HG03196 (cell line): ENCODE measurements at regions not wholly inside any gene's neighbourhood (a gene's known extent, or its start where the extent isn't known, plus 50 kb on each side); places are given as distances from the start of the nearest gene placed in this dataset.
"Not testable (repeated sequence)": the region's sequence is repeated elsewhere in the genome, so short reads cannot be mapped to it uniquely, and the experiment has no call there.

Experiments
- ATAC-seq: cut with Tn5 transposase; IDR thresholded peaks from one replicate; pipeline ENCODE4 v1.9.1; 2021; ENCODE audit not compliant: unreplicated experiment

DNA sequence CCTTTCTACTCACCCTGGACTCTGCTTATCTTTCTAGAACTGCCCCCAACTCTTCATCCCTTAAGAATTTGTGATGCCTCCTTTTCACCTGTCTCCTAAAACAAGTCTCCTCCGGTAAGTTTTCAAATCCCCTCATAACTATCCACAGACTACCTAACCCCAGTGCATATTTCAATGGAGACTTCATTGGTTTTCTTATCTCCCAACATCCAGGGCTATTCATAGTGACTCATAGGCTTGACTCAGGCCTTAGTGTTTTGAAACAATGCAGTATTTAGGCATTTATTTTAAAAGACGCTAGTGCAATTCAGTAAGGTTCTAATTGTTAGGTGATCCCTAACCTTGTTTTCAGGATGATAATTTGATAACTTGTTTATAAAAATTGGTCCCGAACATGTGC lies 399.2 kb downstream of the CPS1 start:
- ATAC-seq = no peak

DNA sequence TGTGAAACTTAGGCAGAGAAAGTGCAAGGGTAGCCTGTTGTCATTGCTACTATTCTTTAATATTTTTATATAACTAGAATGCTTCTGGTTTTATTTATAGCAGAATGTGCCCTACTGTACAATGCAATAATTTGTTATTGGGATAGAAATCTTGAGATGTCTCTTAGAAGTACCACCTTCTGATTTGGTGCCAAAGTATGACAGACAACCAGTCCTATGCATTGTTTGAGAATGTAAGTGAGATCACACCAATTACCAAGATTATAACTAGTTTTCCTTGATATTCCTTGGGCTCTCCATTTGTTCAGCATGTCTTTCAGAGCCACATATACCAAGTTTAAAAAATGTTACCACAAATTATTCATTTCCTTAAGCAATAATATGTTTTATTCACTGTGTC lies 399.7 kb downstream of the CPS1 start:
- ATAC-seq = no peak

DNA sequence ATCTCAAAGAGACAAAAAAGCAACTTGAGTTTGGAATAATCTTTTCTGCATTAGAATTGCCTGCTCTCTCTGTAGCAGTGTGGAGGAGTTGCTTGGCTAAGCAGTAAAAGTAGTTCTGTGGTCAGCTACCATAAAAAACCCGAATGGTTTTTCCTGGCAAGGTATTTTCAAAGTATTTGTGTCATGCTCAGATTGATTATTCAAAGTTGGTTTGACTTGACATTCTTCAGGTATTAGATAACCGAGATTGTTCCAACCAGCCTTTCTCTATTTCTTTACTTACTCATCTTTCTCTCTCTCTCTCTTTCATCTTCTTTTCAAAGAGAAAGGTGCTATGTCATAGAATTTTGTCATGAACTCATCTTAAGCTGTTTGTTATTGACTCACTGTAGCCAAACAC lies 404.9 kb downstream of the CPS1 start:
- ATAC-seq = no peak

DNA sequence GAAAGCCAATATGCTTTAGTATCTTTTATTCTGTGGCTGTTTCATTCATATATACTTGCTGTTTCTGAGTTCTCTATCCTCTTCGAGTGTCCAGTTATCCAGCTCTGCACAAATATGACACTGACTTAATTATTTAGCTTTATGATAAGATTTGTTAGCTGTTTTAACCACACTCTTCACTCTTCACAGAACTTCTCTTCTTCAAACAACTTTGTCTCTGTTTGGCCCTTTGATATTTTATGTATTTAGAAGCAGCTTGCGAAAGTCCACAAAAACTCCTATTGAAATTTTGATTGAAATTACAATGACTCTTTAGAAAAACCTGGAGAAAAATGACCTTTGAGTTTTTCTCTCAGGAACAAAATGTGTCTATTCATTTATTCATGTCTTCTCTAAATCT lies 407.0 kb downstream of the CPS1 start:
- no peak for ATAC-seq

DNA sequence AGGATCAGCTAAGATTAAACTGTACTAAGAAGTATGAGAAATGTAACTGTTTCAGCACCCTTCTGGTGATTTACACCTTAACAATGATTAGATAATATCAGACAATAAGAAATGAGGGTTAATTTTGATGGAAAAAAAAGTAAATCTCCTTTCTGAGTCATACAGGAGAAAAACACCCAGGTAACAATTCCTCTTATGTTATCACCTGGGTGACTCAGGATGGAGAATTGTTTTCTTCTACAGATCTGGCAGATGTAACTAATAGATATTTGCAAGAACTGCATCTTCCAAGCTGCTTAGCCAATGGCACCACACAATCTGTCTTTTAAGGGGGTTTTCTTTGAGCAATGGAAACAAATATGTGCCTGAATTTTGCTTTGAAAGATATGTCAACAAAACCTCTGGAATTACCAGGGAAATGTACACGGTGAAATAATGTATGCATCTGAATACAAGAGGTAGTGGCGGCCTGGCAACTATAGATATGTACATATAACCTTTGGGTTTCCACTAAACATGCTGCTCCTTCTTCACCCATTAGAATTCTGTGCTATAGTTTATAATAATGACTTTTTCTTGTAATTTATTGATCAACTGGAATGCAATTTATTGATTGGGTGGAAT lies 407.9 kb downstream of the CPS1 start:
- ATAC-seq = no peak

DNA sequence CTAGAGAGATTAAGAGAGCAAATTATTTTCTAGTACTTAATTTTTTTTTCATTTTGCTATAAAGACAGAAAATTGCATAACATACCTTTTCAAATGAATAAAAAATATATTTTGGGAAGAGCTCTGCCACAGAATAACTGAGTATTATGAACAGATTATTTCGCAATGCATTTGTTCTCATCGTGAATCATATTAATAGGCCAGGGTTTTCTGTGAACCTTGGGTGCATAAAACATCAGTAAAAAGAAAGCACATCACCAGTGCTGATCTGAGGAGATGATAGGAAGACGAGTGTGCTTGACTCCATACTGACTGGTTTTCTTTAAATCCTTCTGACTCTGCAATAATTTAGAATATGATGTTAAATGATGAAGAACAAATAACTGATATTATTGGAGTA lies 409.1 kb downstream of the CPS1 start:
- no peak for ATAC-seq

DNA sequence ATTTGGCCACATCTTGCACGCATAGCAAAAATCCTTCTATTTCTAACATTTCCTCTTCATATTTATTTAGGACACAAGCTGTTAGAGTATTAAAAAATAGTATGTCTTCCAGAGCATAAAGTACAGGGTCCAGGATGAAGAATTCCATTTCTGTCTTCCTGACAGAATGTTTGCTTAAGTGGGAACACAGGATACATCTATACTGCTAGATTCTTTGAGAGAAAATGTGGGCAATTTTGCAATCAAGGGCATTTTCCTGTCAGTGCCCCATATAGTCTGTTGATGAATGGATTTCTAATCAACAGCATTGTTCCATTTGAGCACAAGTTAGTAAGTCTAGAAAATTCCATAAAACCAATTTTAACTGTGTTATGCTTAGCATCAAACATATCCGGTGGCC lies 409.9 kb downstream of the CPS1 start:
- ATAC-seq = no peak

DNA sequence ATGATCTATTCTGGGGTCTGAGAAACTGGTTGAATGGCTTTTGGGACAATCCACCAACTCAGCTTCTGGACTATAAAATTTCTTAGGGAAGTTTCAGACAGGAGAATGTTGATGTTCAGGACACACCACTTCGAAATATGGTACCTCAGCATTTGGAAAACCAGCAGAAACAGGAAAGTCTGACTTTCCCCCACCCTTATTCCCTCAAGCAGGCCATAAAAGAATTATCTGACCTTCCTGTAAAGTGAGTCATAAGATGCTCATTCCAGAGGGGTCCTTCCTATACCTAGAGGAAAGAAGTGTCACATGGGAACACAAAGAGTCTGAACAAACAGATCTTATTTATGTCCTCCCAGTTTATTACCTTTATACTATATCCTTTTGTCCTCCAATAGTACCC lies 415.0 kb downstream of the CPS1 start:
- ATAC-seq = no peak

DNA sequence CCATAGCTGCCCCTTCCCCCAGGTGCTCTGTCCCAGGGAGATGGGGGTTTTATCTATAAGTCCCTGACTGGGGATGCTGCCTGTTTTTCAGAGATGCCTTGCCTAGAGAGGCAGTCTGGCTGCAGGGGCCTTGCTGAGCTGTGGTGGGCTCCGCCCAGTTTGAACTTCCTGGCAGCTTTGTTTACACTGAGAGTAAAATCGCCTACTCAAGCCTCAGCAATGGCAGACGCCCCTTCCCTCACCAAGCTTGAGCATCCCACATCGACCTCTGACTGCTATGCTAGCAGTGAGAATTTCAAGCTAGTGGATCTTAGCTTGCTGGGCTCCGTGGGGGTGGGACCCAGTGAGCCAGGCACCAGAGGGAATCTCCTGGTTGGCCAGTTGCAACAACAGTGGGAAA lies 430.4 kb downstream of the CPS1 start:
- not testable (repeated sequence) for ATAC-seq

DNA sequence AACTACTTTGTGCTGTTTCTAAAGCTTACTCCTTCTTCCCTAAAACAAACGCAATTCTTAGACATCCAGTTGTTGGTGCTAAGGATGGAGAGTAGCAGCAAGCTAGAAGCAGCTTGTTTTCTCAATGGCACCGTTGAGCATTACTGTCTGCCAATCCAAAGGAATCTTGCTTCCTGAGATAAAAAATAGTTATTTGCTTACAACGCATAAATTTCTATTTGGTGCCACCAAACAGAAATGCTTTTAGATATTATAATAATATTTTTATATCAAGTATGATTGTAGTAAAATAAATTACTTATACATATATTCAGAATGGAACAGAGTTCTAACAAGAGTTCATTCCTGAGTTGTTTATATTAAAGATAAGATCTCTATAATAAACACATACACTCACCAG lies 434.7 kb downstream of the CPS1 start:
- no peak for ATAC-seq

DNA sequence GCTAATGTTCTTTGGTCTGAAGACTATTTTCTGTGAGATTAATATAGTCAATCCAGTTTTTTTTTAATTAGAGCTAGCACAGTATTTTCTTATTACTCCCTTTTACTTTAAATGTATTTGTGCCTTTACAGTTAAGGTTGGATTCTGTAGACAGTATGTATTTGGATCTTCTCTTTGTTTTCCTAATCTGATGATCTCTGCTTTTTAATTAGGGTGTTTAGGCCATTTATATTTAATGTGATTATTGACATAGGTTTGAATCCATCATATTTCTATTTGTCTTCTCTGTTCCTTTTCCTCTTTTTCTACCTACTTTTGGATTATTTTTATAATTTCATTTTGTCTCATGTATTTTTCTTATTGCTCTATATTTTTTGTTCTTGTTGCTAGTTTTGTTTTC lies 437.7 kb downstream of the CPS1 start:
- ATAC-seq = no peak

DNA sequence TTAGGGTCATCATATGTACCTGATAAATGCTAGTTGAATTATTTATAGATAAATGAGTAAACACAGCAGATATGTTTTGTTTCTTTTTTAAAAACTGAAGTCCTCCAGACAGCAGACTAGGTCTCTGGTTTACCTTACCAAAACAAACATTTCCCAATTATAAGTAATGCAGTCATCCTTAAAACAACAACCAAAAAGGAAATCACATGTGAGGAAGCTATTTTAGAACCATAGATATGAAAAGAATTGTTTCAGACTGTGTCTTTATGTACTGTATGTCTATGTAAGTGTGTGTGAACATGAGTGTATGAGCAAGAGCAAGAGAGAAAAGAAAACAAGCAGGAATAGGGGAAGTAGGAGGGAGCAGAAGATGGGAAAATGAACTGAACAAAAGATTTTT lies 441.0 kb downstream of the CPS1 start:
- no peak for ATAC-seq

DNA sequence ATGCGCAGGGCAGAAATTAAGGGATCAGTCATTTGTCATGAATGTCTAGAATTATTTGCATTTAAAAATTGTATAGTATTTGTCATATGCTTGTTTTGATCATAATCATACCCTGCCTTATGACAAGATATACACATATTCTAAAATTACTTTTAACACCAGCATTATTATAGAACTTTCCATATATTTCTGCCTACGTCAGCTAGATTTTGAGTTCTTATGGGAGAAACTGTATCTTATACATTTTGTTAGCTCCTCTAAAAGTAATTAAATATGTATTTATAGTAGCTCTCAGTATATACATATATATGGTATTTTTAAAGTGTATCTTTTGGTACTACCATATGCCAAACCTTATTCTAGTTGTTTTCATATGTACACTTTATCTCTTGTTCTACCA lies 441.9 kb downstream of the CPS1 start:
- ATAC-seq = no peak

DNA sequence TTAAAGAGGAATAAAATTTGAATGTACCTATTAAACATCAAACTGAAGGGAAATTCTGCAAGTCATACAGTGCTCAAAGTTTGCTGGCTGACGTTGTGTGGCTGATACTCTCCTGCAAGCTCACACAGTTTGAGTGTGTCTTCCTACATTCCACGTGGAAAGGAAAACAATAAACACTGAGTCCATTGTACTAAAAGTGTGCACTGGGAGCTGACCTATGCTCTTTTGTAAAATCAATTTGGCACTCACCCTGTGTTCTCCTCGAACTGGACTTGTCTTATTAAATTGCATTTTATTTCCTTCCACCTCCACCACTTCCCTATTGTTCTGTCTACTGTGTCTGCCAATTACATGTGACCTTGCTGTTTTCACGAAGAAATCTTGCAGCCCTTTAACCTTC lies 458.0 kb downstream of the CPS1 start:
- no peak for ATAC-seq

DNA sequence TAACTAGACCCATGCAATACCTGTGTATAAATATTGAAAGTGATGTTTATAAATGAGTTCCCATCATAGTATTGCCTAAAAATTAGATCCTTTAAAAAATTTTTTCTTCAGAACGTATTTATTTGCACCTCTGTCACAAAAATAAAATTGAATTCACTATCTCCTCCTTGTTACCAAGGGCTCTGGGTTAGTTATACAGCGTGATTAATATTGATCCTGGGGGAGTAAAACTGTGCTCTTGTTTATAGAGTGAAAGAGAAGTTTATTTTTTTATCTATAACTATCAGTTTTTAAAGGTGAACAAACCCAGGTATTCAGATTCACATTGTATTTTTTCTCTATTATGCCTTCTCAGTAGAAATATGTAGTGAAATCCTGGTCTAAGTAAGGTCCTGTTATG lies 458.5 kb downstream of the CPS1 start:
- ATAC-seq = no peak

DNA sequence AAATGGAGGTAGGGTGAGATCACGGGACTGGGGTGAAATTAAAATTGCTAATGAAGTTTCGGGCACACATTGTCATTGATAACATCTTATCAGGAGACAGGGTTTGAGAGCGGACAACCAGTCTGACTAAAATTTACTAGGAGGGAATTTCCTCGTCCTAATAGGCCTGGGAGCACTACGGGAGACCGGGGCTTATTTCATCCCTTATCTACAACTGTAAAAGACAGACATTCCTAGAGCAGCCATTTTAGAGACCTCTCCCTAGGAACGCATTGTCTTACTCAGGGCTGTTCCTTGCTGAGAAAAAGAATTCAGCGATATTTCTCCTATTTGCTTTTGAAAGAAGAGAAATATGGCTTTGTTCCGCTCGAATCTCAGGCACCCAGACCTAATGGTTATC lies 468.7 kb downstream of the CPS1 start:
- not testable (repeated sequence) for ATAC-seq

DNA sequence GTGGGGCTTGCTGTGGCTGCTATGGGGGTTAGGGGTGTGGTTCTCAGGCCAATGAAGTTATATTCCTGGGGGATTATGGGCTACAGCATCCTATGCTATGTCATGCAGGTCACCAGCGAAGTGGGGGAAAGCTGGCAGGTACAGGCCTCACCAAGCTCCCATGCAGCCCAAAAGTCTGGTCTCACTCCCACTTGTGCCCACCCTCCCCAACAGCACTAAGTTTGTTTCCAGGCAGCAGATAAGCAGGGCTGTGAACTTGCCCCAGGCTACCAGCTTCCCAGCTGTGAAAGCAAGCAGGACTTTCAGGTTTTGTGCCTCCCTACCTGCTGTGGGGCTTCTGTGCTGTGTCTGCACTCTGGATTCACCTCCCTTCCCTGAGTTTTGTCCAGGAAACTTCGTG lies 469.7 kb downstream of the CPS1 start:
- no peak for ATAC-seq

DNA sequence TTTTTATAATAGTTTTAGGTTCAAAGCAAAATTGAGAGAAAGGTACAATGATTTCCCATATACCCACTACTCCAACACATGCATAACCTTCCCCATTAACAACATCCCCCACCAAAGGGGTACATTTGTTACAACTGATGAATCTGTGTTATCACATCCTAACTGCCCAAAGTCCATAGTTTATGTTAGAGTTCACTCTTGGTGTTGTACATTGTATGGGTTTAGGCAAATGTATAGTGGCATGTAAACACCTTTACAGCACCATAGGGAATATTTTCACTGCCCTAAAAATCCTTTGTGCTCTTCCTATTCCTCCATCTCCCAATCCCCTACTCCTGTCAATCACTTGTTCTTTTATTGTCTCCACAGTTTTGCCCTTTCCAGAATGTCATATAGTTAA lies 471.6 kb downstream of the CPS1 start:
- no peak for ATAC-seq

DNA sequence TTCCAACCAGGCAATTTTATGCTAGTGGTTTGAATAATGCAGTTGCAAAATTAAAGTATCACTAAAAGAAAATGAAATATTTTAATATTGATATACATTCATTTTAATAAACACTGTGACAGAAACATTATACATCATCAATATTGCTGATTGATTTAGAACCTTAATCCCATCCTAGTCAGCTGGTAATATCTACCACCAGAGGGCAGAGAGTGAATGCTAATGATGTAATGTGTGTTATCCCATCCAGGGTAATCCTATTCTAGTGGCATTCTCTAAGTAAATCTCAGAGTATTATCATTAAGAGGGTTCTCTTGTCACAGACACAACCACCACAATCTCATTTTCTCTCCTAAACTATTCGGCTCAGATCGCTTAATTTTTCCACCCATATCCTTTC lies 477.4 kb downstream of the CPS1 start:
- ATAC-seq = no peak

DNA sequence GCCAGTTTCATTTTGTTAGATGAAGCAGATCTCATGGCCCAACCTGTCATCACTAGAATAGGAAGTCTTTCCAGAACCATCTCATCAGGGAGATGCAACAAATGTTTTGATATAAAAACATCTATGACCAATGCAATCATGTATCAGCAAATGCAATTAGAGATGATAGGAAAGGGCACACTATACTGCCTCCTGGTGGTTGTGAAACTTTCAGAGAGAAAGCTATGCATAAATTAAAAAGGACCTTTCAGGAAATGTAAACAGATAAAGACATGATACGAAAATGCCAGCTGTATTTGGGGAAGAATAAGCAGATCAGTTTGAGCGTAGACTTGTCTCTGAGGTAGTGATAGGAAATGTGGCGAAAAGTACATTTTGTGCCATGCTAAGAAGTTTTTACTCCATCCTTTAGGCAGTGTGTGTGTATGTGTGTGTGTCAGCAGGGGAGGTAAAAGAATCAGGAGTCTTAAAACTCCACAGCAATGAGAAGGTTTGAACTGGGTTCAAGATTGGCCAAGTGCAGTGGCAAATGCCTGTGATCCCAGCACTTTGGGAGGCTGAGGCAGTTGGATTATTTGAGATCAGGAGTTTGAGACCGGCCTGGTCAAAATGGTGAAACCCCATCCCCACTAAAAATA lies 479.3 kb downstream of the CPS1 start:
- no peak for ATAC-seq

DNA sequence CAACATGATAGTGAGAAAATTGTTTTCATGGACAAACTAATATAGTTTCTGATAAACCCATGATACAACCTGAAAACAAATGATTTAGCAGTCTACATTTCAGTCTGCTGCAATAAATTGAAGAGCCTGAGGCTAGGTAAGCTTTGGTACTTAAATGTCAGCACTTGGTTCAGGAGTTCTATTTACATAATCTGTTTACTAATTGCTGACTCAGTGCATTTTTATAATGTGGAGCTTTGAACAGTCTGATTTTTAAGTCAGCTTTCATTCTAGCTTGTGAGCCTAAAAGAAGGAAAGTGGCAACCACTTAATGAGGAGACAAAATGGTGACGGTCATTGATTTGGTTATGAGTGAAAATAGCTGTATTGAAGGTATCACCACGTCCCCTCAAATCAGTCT lies 488.6 kb downstream of the CPS1 start:
- ATAC-seq = no peak

DNA sequence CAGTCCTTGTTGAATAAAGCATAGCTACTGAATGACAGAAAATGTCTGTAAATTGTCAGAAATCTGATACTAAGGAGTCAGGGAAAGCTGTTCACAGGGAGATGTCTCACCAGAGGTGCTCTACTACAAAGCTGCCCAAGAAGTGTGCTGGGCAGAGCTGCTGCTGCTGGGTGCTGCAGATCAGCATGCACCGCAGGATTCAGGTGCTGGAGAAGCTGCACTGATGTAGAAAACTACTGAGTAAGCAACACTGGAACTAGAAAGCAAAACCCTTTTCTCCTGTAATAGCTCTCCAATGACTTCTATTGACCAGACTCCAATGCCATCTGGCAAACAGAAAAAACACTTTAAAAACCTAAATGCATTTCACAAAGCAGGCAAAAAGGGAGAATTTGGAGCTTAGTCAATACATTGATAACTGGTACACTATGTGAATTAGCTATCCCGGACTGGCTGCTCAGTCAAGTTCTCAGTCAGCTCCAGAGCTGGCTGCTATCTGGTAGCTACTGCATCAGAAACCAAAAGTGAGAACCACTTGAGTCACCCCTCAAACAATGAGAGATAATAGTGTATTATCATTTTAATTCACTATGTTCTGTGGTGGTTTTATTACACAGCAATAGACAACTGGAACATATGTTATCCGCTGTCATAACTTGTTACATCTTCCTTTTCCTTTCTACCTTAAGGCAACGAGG lies 493.1 kb downstream of the CPS1 start:
- ATAC-seq = no peak

DNA sequence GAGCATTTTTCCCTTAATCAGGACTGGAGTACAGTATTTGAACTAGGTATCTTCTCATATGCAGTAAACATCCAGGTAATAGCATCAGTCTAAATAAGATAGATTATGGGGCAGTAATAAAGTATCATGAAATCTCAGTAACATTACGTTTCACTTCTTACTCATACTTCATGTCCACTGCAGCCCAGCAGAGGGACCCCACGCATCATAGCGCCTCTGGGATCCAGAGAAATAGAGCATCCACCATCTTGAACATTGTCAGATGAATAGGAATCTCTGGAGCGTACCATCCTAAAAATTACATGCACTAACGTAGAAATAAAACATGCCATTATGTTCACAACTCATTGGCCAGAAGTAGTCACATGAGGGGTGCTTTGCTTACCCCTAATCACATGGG lies 499.0 kb downstream of the CPS1 start:
- ATAC-seq = no peak
